SK-N-SH (cell line): ENCODE measurements at regions not wholly inside any gene's neighbourhood (a gene's known extent, or its start where the extent isn't known, plus 50 kb on each side); places are given as distances from the start of the nearest gene placed in this dataset.

Source experiments
- CTCF ChIA-PET: fragments of 300-600, 350-600 bp; formaldehyde crosslinking; extraction: SDS; loops from one replicate; lab custom pipeline; 2021; lab: Yijun Ruan, JAX
- POLR2A ChIA-PET: fragments of 350-600 bp; sonication (Branson Sonifier 250); formaldehyde crosslinking; extraction: SDS; loops from one replicate; lab custom pipeline; 2020; ENCODE audit warnings: antibody characterized with exemption, inconsistent platforms; lab: Yijun Ruan, JAX
- DNase-seq: peaks from one replicate; pipeline ENCODE4 v3.0.0; 2012
- H2AFZ ChIP-seq: fragments of 200-600 bp; sonication (generic); 2 replicates; pipeline ENCODE4 v1.8.1; 2016; ENCODE audit warnings: antibody characterized with exemption, mild to moderate bottlenecking, low read depth
- H3F3A ChIP-seq: fragments of 200-600 bp; sonication (generic); replicated peaks from 2 replicates; pipeline ENCODE3; 2016; ENCODE audit warnings: antibody characterized with exemption, mild to moderate bottlenecking; ENCODE audit not compliant: insufficient read depth
- H3K27ac ChIP-seq, 2 experiments: fragments of 200-500 bp in 1 of 2; fragments of 200-600 bp in 1 of 2; sonication (Bioruptor generic) in 1 of 2; sonication (generic), shearing (Covaris generic) in 1 of 2; 2 replicates each; pipeline versions ENCODE4 v1.5.1 to v1.6.1; 2014 to 2016; ENCODE audit warnings: low read depth in 2 of 2, inconsistent platforms in 1 of 2, low read length in 1 of 2, mild to moderate bottlenecking in 1 of 2, mixed read lengths in 1 of 2
- H3K27me3 ChIP-seq: fragments of 200-600 bp; sonication (generic), shearing (Covaris generic); 2 replicates; pipeline ENCODE4 v1.6.1; 2016; ENCODE audit warnings: mixed run types; ENCODE audit not compliant: insufficient read depth
- H3K36me3 ChIP-seq, 2 experiments: fragments of 200-500 bp in 1 of 2; fragments of 200-600 bp in 1 of 2; sonication (Bioruptor generic) in 1 of 2; sonication (generic) in 1 of 2; replicated peaks in 1 of 2; 2 replicates each; pipeline versions ENCODE3 to v1.5.1; 2014 to 2016; ENCODE audit warnings: low read length in 1 of 2, mild to moderate bottlenecking in 1 of 2; ENCODE audit not compliant: insufficient read depth in 2 of 2, control insufficient read depth in 1 of 2
- H3K4me1 ChIP-seq, 2 experiments: fragments of 200-500 bp in 1 of 2; fragments of 200-600 bp in 1 of 2; sonication (Bioruptor generic) in 1 of 2; sonication (generic), shearing (Covaris generic) in 1 of 2; 2 replicates each; pipeline versions ENCODE4 v1.5.1 to v1.6.1; 2014 to 2016; ENCODE audit warnings: low read depth in 1 of 2, low read length in 1 of 2, mixed run types in 1 of 2; ENCODE audit not compliant: insufficient read depth in 2 of 2, control insufficient read depth in 1 of 2
- H3K4me2 ChIP-seq: fragments of 200-600 bp; sonication (generic), shearing (Covaris generic); 2 replicates; pipeline ENCODE4 v1.6.1; 2017; ENCODE audit warnings: mixed run types
- H3K4me3 ChIP-seq, 2 experiments: fragments of 200-500 bp in 1 of 2; fragments of 200-600 bp in 1 of 2; sonication (Bioruptor generic) in 1 of 2; sonication (generic), shearing (Covaris generic) in 1 of 2; 2 replicates each; pipeline versions ENCODE4 v1.5.1 to v1.8.1; 2014 to 2016; ENCODE audit warnings: low read depth in 2 of 2, inconsistent platforms in 1 of 2, low read length in 1 of 2, mild to moderate bottlenecking in 1 of 2, mixed read lengths in 1 of 2, moderate library complexity in 1 of 2
- H3K79me2 ChIP-seq: fragments of 200-600 bp; sonication (generic); 2 replicates; pipeline ENCODE4 v1.8.1; 2017; ENCODE audit warnings: mild to moderate bottlenecking; ENCODE audit not compliant: insufficient read depth
- H3K9ac ChIP-seq: fragments of 200-600 bp; sonication (generic); 2 replicates; pipeline ENCODE4 v1.6.1; 2017; ENCODE audit warnings: mixed run types
- H3K9me2 ChIP-seq: fragments of 200-600 bp; sonication (generic); 2 replicates; pipeline ENCODE4 v1.6.1; 2017; ENCODE audit warnings: mixed run types
- H3K9me3 ChIP-seq: fragments of 200-600 bp; sonication (generic); 2 replicates; pipeline ENCODE4 v1.6.1; 2017; ENCODE audit warnings: mixed run types, mild to moderate bottlenecking, moderate library complexity
- H4K20me1 ChIP-seq: fragments of 200-600 bp; sonication (generic); 2 replicates; pipeline ENCODE4 v1.6.1; 2017; ENCODE audit warnings: mild to moderate bottlenecking, mixed run types; ENCODE audit not compliant: insufficient read depth
- CHD2 ChIP-seq: fragments of 150-350 bp; IDR thresholded peaks from 2 replicates; pipeline ENCODE4 v1.6.1; 2018; ENCODE audit warnings: low read length; ENCODE audit not compliant: partially characterized antibody
- EP300 ChIP-seq, 2 experiments: IDR thresholded peaks; 2 replicates each; pipeline versions ENCODE4 v1.4.0 to v1.6.1; 2012; ENCODE audit warnings: borderline replicate concordance in 1 of 2, low read depth in 1 of 2, low read length in 1 of 2
- EZH2phosphoT487 ChIP-seq: fragments of 200-600 bp; sonication (generic); IDR thresholded peaks from 2 replicates; pipeline ENCODE4 v1.6.1; 2017; ENCODE audit warnings: low read depth, mixed run types, mild to moderate bottlenecking, antibody characterized with exemption, moderate library complexity, borderline replicate concordance
- FOSL2 ChIP-seq: IDR thresholded peaks from 2 replicates; pipeline ENCODE4 v1.4.0; 2012; ENCODE audit warnings: low read depth, mild to moderate bottlenecking, moderate library complexity, borderline replicate concordance
- GABPA ChIP-seq: IDR thresholded peaks from 2 replicates; pipeline ENCODE4 v1.4.0; 2012; ENCODE audit warnings: low read depth, mild to moderate bottlenecking
- JUND ChIP-seq: IDR thresholded peaks from 2 replicates; pipeline ENCODE4 v1.4.0; 2012
- MEF2A ChIP-seq: IDR thresholded peaks from 2 replicates; pipeline ENCODE4 v1.4.0; 2012; ENCODE audit warnings: low read depth, borderline replicate concordance
- MXI1 ChIP-seq: IDR thresholded peaks from 2 replicates; pipeline ENCODE4 v1.6.1; 2012; ENCODE audit warnings: mild to moderate bottlenecking, low read depth, low read length, improper control_type of control experiment
- NRF1 ChIP-seq: IDR thresholded peaks from 2 replicates; pipeline ENCODE4 v1.6.1; 2012; ENCODE audit warnings: low read depth, mild to moderate bottlenecking, low read length
- POLR2AphosphoS5 ChIP-seq: IDR thresholded peaks from 2 replicates; pipeline ENCODE4 v1.6.1; 2012; ENCODE audit warnings: low read depth, low read length
- RAD21 ChIP-seq: IDR thresholded peaks from 2 replicates; pipeline ENCODE4 v1.6.1; 2012; ENCODE audit warnings: mild to moderate bottlenecking, low read length
- RCOR1 ChIP-seq: fragments of 150-350 bp; IDR thresholded peaks from 2 replicates; pipeline ENCODE4 v1.6.1; 2017; ENCODE audit warnings: antibody characterized with exemption, low read length
- REST ChIP-seq: IDR thresholded peaks from 2 replicates; pipeline ENCODE4 v1.6.1; 2012; ENCODE audit warnings: mild to moderate bottlenecking, low read depth, low read length, moderate library complexity
- RFX5 ChIP-seq: IDR thresholded peaks from 2 replicates; pipeline ENCODE4 v1.6.1; 2012; ENCODE audit warnings: mild to moderate bottlenecking, improper control_type of control experiment, low read length
- SMC3 ChIP-seq: IDR thresholded peaks from 2 replicates; pipeline ENCODE4 v1.6.1; 2012; ENCODE audit warnings: low read depth, low read length, improper control_type of control experiment
- TCF12 ChIP-seq: IDR thresholded peaks from 2 replicates; pipeline ENCODE4 v1.4.0; 2012
- TEAD4 ChIP-seq: IDR thresholded peaks from 2 replicates; pipeline ENCODE4 v1.4.0; 2012; ENCODE audit warnings: mild to moderate bottlenecking, borderline replicate concordance; ENCODE audit not compliant: insufficient read depth
- WGBS: methylation state at CpG from one replicate; pipeline ENCODE4 v1.1.6; 2017; ENCODE audit warnings: low lambda C conversion rate; 5-methylcytosine and 5-hydroxymethylcytosine counted together
- TF ChIP-seq, protein P1 (sequence below): IDR thresholded peaks from 2 replicates; pipeline ENCODE4; 2012
- TF ChIP-seq, protein P2 (sequence below): IDR thresholded peaks from 2 replicates; pipeline ENCODE4 v1.4.0; 2012; ENCODE audit warnings: low read depth
- TF ChIP-seq, protein P3 (sequence below): fragments of 150-350 bp; IDR thresholded peaks from 2 replicates; pipeline ENCODE4 v1.6.1; 2016; ENCODE audit warnings: mild to moderate bottlenecking, low read depth, low read length

- 50% methylated on average over 2 of the region's 2 CpGs for WGBS
- POLR2A ChIA-PET = no interaction called here
Observed at GRCh38 chr3:80283783-80284182, 516.0 kb upstream of the ROBO1 start.

More at GRCh38 chr3:80283783-80284182, 516.0 kb upstream of the ROBO1 start:
- H3K9ac ChIP-seq = no peak overlapping the region
- H3K27ac ChIP-seq = no peak overlapping the region
- DNase-seq = no peak
- no peak overlapping the region for H2AFZ ChIP-seq
- no peaks in the 10 kb centered on the region for H3K4me1 ChIP-seq
- TF ChIP-seq NRF1 (no peak), RAD21 (no peak), RCOR1 (no peak), EZH2phosphoT487 (no peak), FOSL2 (no peak), EP300 (IDR thresholded peaks at IDR 0.05; ENCODE audit: borderline replicate concordance in 1 of 2, low read depth in 1 of 2, low read length in 1 of 2) (no peak), POLR2AphosphoS5 (no peak), MEF2A (no peak), GABPA (no peak), TEAD4 (no peak), TCF12 (no peak), RFX5 (no peak), REST (no peak), SMC3 (no peak), JUND (no peak), MXI1 (no peak), CHD2 (no peak)
- TF ChIP-seq, protein P1, sequence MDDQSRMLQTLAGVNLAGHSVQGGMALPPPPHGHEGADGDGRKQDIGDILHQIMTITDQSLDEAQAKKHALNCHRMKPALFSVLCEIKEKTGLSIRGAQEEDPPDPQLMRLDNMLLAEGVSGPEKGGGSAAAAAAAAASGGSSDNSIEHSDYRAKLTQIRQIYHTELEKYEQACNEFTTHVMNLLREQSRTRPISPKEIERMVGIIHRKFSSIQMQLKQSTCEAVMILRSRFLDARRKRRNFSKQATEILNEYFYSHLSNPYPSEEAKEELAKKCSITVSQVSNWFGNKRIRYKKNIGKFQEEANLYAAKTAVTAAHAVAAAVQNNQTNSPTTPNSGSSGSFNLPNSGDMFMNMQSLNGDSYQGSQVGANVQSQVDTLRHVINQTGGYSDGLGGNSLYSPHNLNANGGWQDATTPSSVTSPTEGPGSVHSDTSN = no peak
- TF ChIP-seq, protein P2, sequence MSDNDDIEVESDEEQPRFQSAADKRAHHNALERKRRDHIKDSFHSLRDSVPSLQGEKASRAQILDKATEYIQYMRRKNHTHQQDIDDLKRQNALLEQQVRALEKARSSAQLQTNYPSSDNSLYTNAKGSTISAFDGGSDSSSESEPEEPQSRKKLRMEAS = no peak
- TF ChIP-seq, protein P3, sequence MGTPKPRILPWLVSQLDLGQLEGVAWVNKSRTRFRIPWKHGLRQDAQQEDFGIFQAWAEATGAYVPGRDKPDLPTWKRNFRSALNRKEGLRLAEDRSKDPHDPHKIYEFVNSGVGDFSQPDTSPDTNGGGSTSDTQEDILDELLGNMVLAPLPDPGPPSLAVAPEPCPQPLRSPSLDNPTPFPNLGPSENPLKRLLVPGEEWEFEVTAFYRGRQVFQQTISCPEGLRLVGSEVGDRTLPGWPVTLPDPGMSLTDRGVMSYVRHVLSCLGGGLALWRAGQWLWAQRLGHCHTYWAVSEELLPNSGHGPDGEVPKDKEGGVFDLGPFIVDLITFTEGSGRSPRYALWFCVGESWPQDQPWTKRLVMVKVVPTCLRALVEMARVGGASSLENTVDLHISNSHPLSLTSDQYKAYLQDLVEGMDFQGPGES = no peak
- no peaks in the 10 kb centered on the region for H3K9me2 ChIP-seq
- H4K20me1 ChIP-seq = no peaks in the 10 kb centered on the region
- H3K36me3 ChIP-seq = no peaks in the 10 kb centered on the region
- no peaks in the 10 kb centered on the region for H3K9me3 ChIP-seq
- no peak overlapping the region for H3K4me2 ChIP-seq
- H3K4me3 ChIP-seq = no peak overlapping the region
- H3K27me3 ChIP-seq = no peaks in the 10 kb centered on the region
- H3K79me2 ChIP-seq = no peaks in the 10 kb centered on the region
- CTCF ChIA-PET = interaction anchor here (0.7 kb wide), 1 partner anchor 161 kb away, joined by 4 read pairs; no protein-coding TSS in a partner anchor
- no peaks in the 10 kb centered on the region for H3F3A ChIP-seq
